PC-3 (cell line): ENCODE measurements at regions not wholly inside any gene's neighbourhood (a gene's known extent, or its start where the extent isn't known, plus 50 kb on each side); places are given as distances from the start of the nearest gene placed in this dataset.

Experiments used
- ATAC-seq: fragments of 200-7000 bp; cut with Tn5 transposase; 2 replicates; pipeline ENCODE4 v1.9.1; 2020; ENCODE audit warnings: mild to moderate bottlenecking, moderate library complexity
- BruUV-seq: library from RNA; stranded (reverse); fragments of 400-500 nt; replicated peaks from 2 replicates; lab custom pipeline; 2021; lab: Mats Ljungman, UMichigan
- CTCF ChIA-PET: fragments of 300-600 bp; sonication (Branson Sonifier 250); formaldehyde crosslinking; loops from one replicate; lab custom pipeline; 2022; ENCODE audit warnings: antibody characterized with exemption; lab: Charles Lee
- POLR2A ChIA-PET: fragments of 300-600 bp; sonication (Branson Sonifier 250); formaldehyde crosslinking; loops from one replicate; lab custom pipeline; 2022; ENCODE audit warnings: antibody characterized with exemption; ENCODE audit not compliant: unreplicated experiment; lab: Charles Lee
- DNase-seq: peaks from one replicate; pipeline ENCODE4 v3.0.0-alpha.2; 2015
- H2AFZ ChIP-seq: fragments of 300-600 bp; sonication (generic); 2 replicates; pipeline ENCODE4 v1.6.0; 2016; ENCODE audit warnings: antibody characterized with exemption, low read length
- H3F3A ChIP-seq: fragments of 300-600 bp; sonication (generic); one replicate; pipeline ENCODE4 v1.6.0; 2017; ENCODE audit warnings: antibody characterized with exemption, low read length, control low read depth, mild to moderate bottlenecking; ENCODE audit not compliant: unreplicated experiment
- H3K27ac ChIP-seq: fragments of 300-600 bp; sonication (generic); 2 replicates; pipeline ENCODE4 v1.5.1; 2016; ENCODE audit warnings: mild to moderate bottlenecking, low read length
- H3K27me3 ChIP-seq: fragments of 300-600 bp; sonication (generic); 2 replicates; pipeline ENCODE4 v1.6.1; 2016; ENCODE audit warnings: low read length, mixed read lengths
- H3K36me3 ChIP-seq: fragments of 300-600 bp; sonication (generic); 2 replicates; pipeline ENCODE4 v1.6.1; 2016; ENCODE audit warnings: low read depth, mixed run types, low read length, mixed read lengths
- H3K4me1 ChIP-seq: fragments of 300-600 bp; sonication (generic); 2 replicates; pipeline ENCODE4 v1.5.1; 2016; ENCODE audit warnings: low read length; ENCODE audit not compliant: insufficient read depth
- H3K4me2 ChIP-seq: fragments of 300-600 bp; sonication (generic); 2 replicates; pipeline ENCODE4 v1.6.0; 2016; ENCODE audit warnings: low read length
- H3K4me3 ChIP-seq: fragments of 300-600 bp; sonication (generic); 2 replicates; pipeline ENCODE4 v1.5.1; 2016; ENCODE audit warnings: mild to moderate bottlenecking, low read length, mixed read lengths
- H3K79me2 ChIP-seq: fragments of 300-600 bp; sonication (generic); 2 replicates; pipeline ENCODE4 v1.6.1; 2017; ENCODE audit warnings: low read length, mixed read lengths
- H3K9ac ChIP-seq: fragments of 300-600 bp; sonication (generic); 2 replicates; pipeline ENCODE4 v1.6.0; 2016; ENCODE audit warnings: mild to moderate bottlenecking, low read length
- H3K9me2 ChIP-seq: fragments of 300-600 bp; sonication (generic); replicated peaks from 2 replicates; pipeline ENCODE4 v1.6.1; 2016; ENCODE audit warnings: mixed run types, low read length, mixed read lengths
- H3K9me3 ChIP-seq: fragments of 300-600 bp; sonication (generic); 2 replicates; pipeline ENCODE4 v1.6.1; 2016; ENCODE audit warnings: low read length, mixed read lengths
- H4K20me1 ChIP-seq: fragments of 300-600 bp; sonication (generic); 2 replicates; pipeline ENCODE4 v1.6.1; 2016; ENCODE audit warnings: low read length, mixed read lengths
- EZH2 ChIP-seq: fragments of 300-600 bp; sonication (generic); IDR thresholded peaks from one replicate; pipeline ENCODE4 v1.6.1; 2017; ENCODE audit warnings: antibody characterized with exemption, mild to moderate bottlenecking, low read length; ENCODE audit not compliant: unreplicated experiment
- EZH2phosphoT487 ChIP-seq: fragments of 300-600 bp; sonication (generic); IDR thresholded peaks from 2 replicates; pipeline ENCODE4 v1.6.1; 2018; ENCODE audit warnings: mild to moderate bottlenecking, antibody characterized with exemption, low read length, borderline replicate concordance
- intact Hi-C: fragments of 100-400 bp; cut with micrococcal nuclease; formaldehyde crosslinking; loops from 2 replicates; pipeline ENCODE4 v1.9.0; 2023
- TF ChIP-seq, protein P1 (sequence below): fragments of 300-600 bp; sonication (generic); conservative IDR thresholded peaks from 2 replicates; pipeline ENCODE4 v1.5.1; 2017; ENCODE audit warnings: antibody characterized with exemption, low read depth, mild to moderate bottlenecking, low read length

- ChIA-PET CTCF (no interaction called here), POLR2A (no interaction called here)
- DNase-seq, result no peak
- BruUV-seq, result no TSS peak
- Histone ChIP-seq H3K9ac (no peak overlapping the region), H3K9me2 (no peaks in the 10 kb centered on the region), H3K9me3 (no peaks in the 10 kb centered on the region), H4K20me1 (no peaks in the 10 kb centered on the region), H2AFZ (no peak overlapping the region), H3F3A (no peaks in the 10 kb centered on the region), H3K4me2 (no peak overlapping the region), H3K27me3 (peaks cover 90% of the 10 kb centered on the region), H3K4me1 (no peaks in the 10 kb centered on the region), H3K36me3 (no peaks in the 10 kb centered on the region), H3K4me3 (no peak overlapping the region), H3K79me2 (no peaks in the 10 kb centered on the region), H3K27ac (no peak overlapping the region)
- no peak for TF ChIP-seq EZH2phosphoT487
- TF ChIP-seq EZH2, result no peak
- intact Hi-C loops, result no loop called here
- no peak for ATAC-seq
These were observed 100.1 kb upstream of the SLC6A11 start for GRCh38 chr3:10715886-10716285.

- DNase-seq, result no peak
- TF ChIP-seq EZH2, result no peak
- no peak for TF ChIP-seq EZH2phosphoT487
- TF ChIP-seq, protein P1, sequence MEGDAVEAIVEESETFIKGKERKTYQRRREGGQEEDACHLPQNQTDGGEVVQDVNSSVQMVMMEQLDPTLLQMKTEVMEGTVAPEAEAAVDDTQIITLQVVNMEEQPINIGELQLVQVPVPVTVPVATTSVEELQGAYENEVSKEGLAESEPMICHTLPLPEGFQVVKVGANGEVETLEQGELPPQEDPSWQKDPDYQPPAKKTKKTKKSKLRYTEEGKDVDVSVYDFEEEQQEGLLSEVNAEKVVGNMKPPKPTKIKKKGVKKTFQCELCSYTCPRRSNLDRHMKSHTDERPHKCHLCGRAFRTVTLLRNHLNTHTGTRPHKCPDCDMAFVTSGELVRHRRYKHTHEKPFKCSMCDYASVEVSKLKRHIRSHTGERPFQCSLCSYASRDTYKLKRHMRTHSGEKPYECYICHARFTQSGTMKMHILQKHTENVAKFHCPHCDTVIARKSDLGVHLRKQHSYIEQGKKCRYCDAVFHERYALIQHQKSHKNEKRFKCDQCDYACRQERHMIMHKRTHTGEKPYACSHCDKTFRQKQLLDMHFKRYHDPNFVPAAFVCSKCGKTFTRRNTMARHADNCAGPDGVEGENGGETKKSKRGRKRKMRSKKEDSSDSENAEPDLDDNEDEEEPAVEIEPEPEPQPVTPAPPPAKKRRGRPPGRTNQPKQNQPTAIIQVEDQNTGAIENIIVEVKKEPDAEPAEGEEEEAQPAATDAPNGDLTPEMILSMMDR, result no peak
- Histone ChIP-seq H3K9me2 (no peaks in the 10 kb centered on the region), H3K4me3 (no peak overlapping the region), H3K27me3 (peaks cover 90% of the 10 kb centered on the region), H3F3A (no peaks in the 10 kb centered on the region), H3K36me3 (no peaks in the 10 kb centered on the region), H4K20me1 (no peaks in the 10 kb centered on the region), H3K4me1 (no peaks in the 10 kb centered on the region), H3K4me2 (no peak overlapping the region), H2AFZ (no peak overlapping the region), H3K27ac (no peak overlapping the region), H3K79me2 (no peaks in the 10 kb centered on the region), H3K9me3 (no peaks in the 10 kb centered on the region), H3K9ac (no peak overlapping the region)
- ChIA-PET POLR2A (no interaction called here), CTCF (no interaction called here)
- no peak for ATAC-seq
- BruUV-seq, result no TSS peak
- intact Hi-C loops, result no loop called here
These were observed 99.1 kb upstream of the SLC6A11 start for GRCh38 chr3:10716964-10717363.

DNA sequence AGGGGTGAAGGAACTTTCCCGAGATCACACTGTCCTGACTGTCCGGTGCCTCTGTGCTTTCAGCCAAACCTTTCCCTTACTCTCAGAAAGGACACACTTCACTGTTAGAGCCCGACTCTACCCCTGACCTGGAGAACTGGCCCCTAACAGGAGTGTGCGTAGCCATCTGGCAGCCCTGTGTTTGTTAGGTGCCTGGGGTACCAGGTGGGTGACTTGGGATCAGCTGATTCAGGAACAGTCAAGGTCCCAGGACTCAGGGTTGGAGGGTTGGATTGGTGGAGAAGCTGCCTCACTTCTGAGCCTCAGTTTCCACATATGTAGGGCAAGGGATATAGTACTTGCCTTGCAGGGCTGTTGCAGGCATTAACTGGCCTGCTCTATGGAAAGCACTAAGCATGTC, 98.3 kb upstream of the SLC6A11 start:
- Histone ChIP-seq H3K79me2 (no peaks in the 10 kb centered on the region), H3K9ac (no peak overlapping the region), H3K4me3 (no peak overlapping the region), H3K36me3 (no peaks in the 10 kb centered on the region), H3K27ac (no peak overlapping the region), H3K9me3 (no peaks in the 10 kb centered on the region), H3F3A (no peaks in the 10 kb centered on the region), H3K9me2 (no peaks in the 10 kb centered on the region), H3K4me2 (no peak overlapping the region), H3K4me1 (no peaks in the 10 kb centered on the region), H4K20me1 (no peaks in the 10 kb centered on the region), H2AFZ (no peak overlapping the region), H3K27me3 (peaks cover 90% of the 10 kb centered on the region)
- no peak for DNase-seq
- ChIA-PET CTCF (no interaction called here), POLR2A (no interaction called here)
- ATAC-seq, result no peak
- no peak for TF ChIP-seq EZH2
- TF ChIP-seq EZH2phosphoT487, result no peak
- TF ChIP-seq, protein P1, result no peak
- intact Hi-C loops, result no loop called here
- no TSS peak for BruUV-seq
